PC-3 (cell line): ENCODE measurements at regions not wholly inside any gene's neighbourhood (a gene's known extent, or its start where the extent isn't known, plus 50 kb on each side); places are given as distances from the start of the nearest gene placed in this dataset.

Source experiments
- ATAC-seq: fragments of 200-7000 bp; cut with Tn5 transposase; 2 replicates; pipeline ENCODE4 v1.9.1; 2020; ENCODE audit warnings: mild to moderate bottlenecking, moderate library complexity
- BruUV-seq: library from RNA; stranded (reverse); fragments of 400-500 nt; replicated peaks from 2 replicates; lab custom pipeline; 2021; lab: Mats Ljungman, UMichigan
- CTCF ChIA-PET: fragments of 300-600 bp; sonication (Branson Sonifier 250); formaldehyde crosslinking; loops from one replicate; lab custom pipeline; 2022; ENCODE audit warnings: antibody characterized with exemption; lab: Charles Lee
- POLR2A ChIA-PET: fragments of 300-600 bp; sonication (Branson Sonifier 250); formaldehyde crosslinking; loops from one replicate; lab custom pipeline; 2022; ENCODE audit warnings: antibody characterized with exemption; ENCODE audit not compliant: unreplicated experiment; lab: Charles Lee
- DNase-seq: peaks from one replicate; pipeline ENCODE4 v3.0.0-alpha.2; 2015
- H2AFZ ChIP-seq: fragments of 300-600 bp; sonication (generic); 2 replicates; pipeline ENCODE4 v1.6.0; 2016; ENCODE audit warnings: antibody characterized with exemption, low read length
- H3F3A ChIP-seq: fragments of 300-600 bp; sonication (generic); one replicate; pipeline ENCODE4 v1.6.0; 2017; ENCODE audit warnings: antibody characterized with exemption, low read length, control low read depth, mild to moderate bottlenecking; ENCODE audit not compliant: unreplicated experiment
- H3K27ac ChIP-seq: fragments of 300-600 bp; sonication (generic); 2 replicates; pipeline ENCODE4 v1.5.1; 2016; ENCODE audit warnings: mild to moderate bottlenecking, low read length
- H3K27me3 ChIP-seq: fragments of 300-600 bp; sonication (generic); 2 replicates; pipeline ENCODE4 v1.6.1; 2016; ENCODE audit warnings: low read length, mixed read lengths
- H3K36me3 ChIP-seq: fragments of 300-600 bp; sonication (generic); 2 replicates; pipeline ENCODE4 v1.6.1; 2016; ENCODE audit warnings: low read depth, mixed run types, low read length, mixed read lengths
- H3K4me1 ChIP-seq: fragments of 300-600 bp; sonication (generic); 2 replicates; pipeline ENCODE4 v1.5.1; 2016; ENCODE audit warnings: low read length; ENCODE audit not compliant: insufficient read depth
- H3K4me2 ChIP-seq: fragments of 300-600 bp; sonication (generic); 2 replicates; pipeline ENCODE4 v1.6.0; 2016; ENCODE audit warnings: low read length
- H3K4me3 ChIP-seq: fragments of 300-600 bp; sonication (generic); 2 replicates; pipeline ENCODE4 v1.5.1; 2016; ENCODE audit warnings: mild to moderate bottlenecking, low read length, mixed read lengths
- H3K79me2 ChIP-seq: fragments of 300-600 bp; sonication (generic); 2 replicates; pipeline ENCODE4 v1.6.1; 2017; ENCODE audit warnings: low read length, mixed read lengths
- H3K9ac ChIP-seq: fragments of 300-600 bp; sonication (generic); 2 replicates; pipeline ENCODE4 v1.6.0; 2016; ENCODE audit warnings: mild to moderate bottlenecking, low read length
- H3K9me2 ChIP-seq: fragments of 300-600 bp; sonication (generic); replicated peaks from 2 replicates; pipeline ENCODE4 v1.6.1; 2016; ENCODE audit warnings: mixed run types, low read length, mixed read lengths
- H3K9me3 ChIP-seq: fragments of 300-600 bp; sonication (generic); 2 replicates; pipeline ENCODE4 v1.6.1; 2016; ENCODE audit warnings: low read length, mixed read lengths
- H4K20me1 ChIP-seq: fragments of 300-600 bp; sonication (generic); 2 replicates; pipeline ENCODE4 v1.6.1; 2016; ENCODE audit warnings: low read length, mixed read lengths
- EZH2 ChIP-seq: fragments of 300-600 bp; sonication (generic); IDR thresholded peaks from one replicate; pipeline ENCODE4 v1.6.1; 2017; ENCODE audit warnings: antibody characterized with exemption, mild to moderate bottlenecking, low read length; ENCODE audit not compliant: unreplicated experiment
- EZH2phosphoT487 ChIP-seq: fragments of 300-600 bp; sonication (generic); IDR thresholded peaks from 2 replicates; pipeline ENCODE4 v1.6.1; 2018; ENCODE audit warnings: mild to moderate bottlenecking, antibody characterized with exemption, low read length, borderline replicate concordance
- intact Hi-C: fragments of 100-400 bp; cut with micrococcal nuclease; formaldehyde crosslinking; loops from 2 replicates; pipeline ENCODE4 v1.9.0; 2023
- TF ChIP-seq, protein P1 (sequence below): fragments of 300-600 bp; sonication (generic); conservative IDR thresholded peaks from 2 replicates; pipeline ENCODE4 v1.5.1; 2017; ENCODE audit warnings: antibody characterized with exemption, low read depth, mild to moderate bottlenecking, low read length

GRCh38 chr14:64643709-64644108, 60.5 kb upstream of the PLEKHG3 start:
- no peak overlapping the region for H2AFZ ChIP-seq
- H3K27ac ChIP-seq: no peak overlapping the region
- H3K79me2 ChIP-seq: no peaks in the 10 kb centered on the region
- TF ChIP-seq EZH2phosphoT487 (no peak), EZH2 (no peak)
- TF ChIP-seq, protein P1, sequence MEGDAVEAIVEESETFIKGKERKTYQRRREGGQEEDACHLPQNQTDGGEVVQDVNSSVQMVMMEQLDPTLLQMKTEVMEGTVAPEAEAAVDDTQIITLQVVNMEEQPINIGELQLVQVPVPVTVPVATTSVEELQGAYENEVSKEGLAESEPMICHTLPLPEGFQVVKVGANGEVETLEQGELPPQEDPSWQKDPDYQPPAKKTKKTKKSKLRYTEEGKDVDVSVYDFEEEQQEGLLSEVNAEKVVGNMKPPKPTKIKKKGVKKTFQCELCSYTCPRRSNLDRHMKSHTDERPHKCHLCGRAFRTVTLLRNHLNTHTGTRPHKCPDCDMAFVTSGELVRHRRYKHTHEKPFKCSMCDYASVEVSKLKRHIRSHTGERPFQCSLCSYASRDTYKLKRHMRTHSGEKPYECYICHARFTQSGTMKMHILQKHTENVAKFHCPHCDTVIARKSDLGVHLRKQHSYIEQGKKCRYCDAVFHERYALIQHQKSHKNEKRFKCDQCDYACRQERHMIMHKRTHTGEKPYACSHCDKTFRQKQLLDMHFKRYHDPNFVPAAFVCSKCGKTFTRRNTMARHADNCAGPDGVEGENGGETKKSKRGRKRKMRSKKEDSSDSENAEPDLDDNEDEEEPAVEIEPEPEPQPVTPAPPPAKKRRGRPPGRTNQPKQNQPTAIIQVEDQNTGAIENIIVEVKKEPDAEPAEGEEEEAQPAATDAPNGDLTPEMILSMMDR: no peak
- no peak overlapping the region for H3K9ac ChIP-seq
- BruUV-seq: no TSS peak
- H3K9me3 ChIP-seq: no peaks in the 10 kb centered on the region
- no peaks in the 10 kb centered on the region for H3K27me3 ChIP-seq
- DNase-seq: no peak
- H3K9me2 ChIP-seq: no peaks in the 10 kb centered on the region
- H3K4me1 ChIP-seq: peaks cover 8% of the 10 kb centered on the region; the same call in 1 of the 2 replicates
- H3K36me3 ChIP-seq: no peaks in the 10 kb centered on the region
- H3K4me2 ChIP-seq: no peak overlapping the region
- H4K20me1 ChIP-seq: no peaks in the 10 kb centered on the region
- ATAC-seq: no peak
- POLR2A ChIA-PET: interaction anchor here (0.6 kb wide), 1 partner anchor 29 kb away, joined by 3 read pairs; no protein-coding TSS in a partner anchor
- CTCF ChIA-PET: no interaction called here
- no peaks in the 10 kb centered on the region for H3F3A ChIP-seq
- intact Hi-C loops: no loop called here
- H3K4me3 ChIP-seq: no peak overlapping the region

DNA sequence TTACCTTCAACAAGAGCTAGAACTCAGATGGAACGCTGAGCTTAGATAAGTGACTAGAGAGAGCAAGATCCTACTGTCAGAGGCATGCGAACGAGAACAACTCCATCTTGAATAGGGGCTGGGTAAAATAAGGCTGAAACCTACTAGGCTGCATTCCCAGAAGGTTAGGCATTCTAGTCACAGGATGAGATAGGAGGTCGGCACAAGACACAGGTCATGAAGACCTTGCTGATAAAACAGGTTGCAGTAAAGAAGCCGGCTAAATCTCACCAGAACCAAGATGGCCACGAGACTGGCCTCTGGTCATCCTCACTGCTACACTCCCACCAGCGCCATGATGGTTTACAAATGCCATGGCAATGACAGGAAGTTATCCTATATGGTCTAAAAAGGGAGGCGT, 59.6 kb upstream of the PLEKHG3 start:
- BruUV-seq: no TSS peak
- Histone ChIP-seq H3K79me2 (no peaks in the 10 kb centered on the region), H3K4me2 (no peak overlapping the region), H3K27ac (no peak overlapping the region), H3K4me1 (peaks cover 3% of the 10 kb centered on the region; the same call in 1 of the 2 replicates), H3K9me2 (no peaks in the 10 kb centered on the region), H3K27me3 (no peaks in the 10 kb centered on the region), H2AFZ (no peak overlapping the region), H3K9ac (no peak overlapping the region), H3K4me3 (no peak overlapping the region), H3K9me3 (no peaks in the 10 kb centered on the region), H3K36me3 (no peaks in the 10 kb centered on the region), H3F3A (no peaks in the 10 kb centered on the region), H4K20me1 (no peaks in the 10 kb centered on the region)
- ChIA-PET CTCF (no interaction called here), POLR2A (no interaction called here)
- TF ChIP-seq EZH2: no peak
- TF ChIP-seq, protein P1: no peak
- TF ChIP-seq EZH2phosphoT487: no peak
- ATAC-seq: no peak
- intact Hi-C loops: no loop called here
- no peak for DNase-seq

DNA sequence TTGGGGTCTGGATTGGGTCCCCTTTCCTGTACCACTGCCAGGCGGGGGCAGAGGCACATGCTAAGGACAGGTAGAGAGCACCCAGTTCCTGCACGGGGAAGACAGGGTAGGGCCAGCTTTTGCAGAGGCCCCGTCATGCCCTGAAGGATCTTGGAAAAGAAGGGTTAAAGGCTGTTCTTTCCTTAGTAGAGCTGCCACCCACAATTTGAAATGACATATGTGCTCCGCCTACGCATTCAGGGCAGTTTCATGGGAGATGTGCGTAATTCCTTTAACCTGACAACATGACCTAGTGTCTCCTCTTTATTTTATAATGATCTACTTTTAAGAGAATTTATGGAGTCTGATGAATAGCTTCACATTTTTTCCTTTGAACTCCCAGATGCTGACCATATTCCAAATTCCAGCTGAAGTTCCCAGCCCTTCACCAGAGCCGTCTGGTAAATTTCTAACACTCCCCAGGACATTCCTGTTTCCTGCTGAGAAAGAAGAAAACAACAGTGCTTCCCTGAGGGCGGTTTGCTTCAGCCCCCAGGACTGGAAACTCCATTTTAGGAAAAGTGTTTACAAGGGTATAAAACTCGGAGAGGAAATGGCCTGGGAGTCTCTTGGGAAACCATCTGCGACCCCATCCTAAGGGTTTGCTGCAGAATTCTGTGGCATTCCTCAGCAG, 58.9 kb upstream of the PLEKHG3 start:
- Histone ChIP-seq H2AFZ (no peak overlapping the region), H3K9me2 (no peaks in the 10 kb centered on the region), H3K79me2 (no peaks in the 10 kb centered on the region), H3K9ac (no peak overlapping the region), H3K36me3 (no peaks in the 10 kb centered on the region), H4K20me1 (no peaks in the 10 kb centered on the region), H3K27me3 (no peaks in the 10 kb centered on the region), H3K4me2 (no peak overlapping the region), H3F3A (no peaks in the 10 kb centered on the region), H3K27ac (no peak overlapping the region), H3K4me1 (no peaks in the 10 kb centered on the region), H3K4me3 (no peak overlapping the region), H3K9me3 (no peaks in the 10 kb centered on the region)
- ChIA-PET CTCF (no interaction called here), POLR2A (no interaction called here)
- no peak for DNase-seq
- no peak for ATAC-seq
- TF ChIP-seq EZH2phosphoT487 (no peak), EZH2 (no peak)
- TF ChIP-seq, protein P1: no peak
- intact Hi-C loops: no loop called here
- no TSS peak for BruUV-seq
